Right lobe of liver (tissue), 6 donors: ENCODE measurements at regions not wholly inside any gene's neighbourhood (a gene's known extent, or its start where the extent isn't known, plus 50 kb on each side); places are given as distances from the start of the nearest gene placed in this dataset.

Experiments
- ATAC-seq, 4 donors: fragments of 200-7000 bp; cut with Tn5 transposase; one replicate each; pipeline ENCODE4 v1.9.1; 2020; ENCODE audit warnings: mild to moderate bottlenecking in 4 of 4, moderate library complexity in 4 of 4
- DNase-seq, 3 donors: peaks; one replicate each; pipeline ENCODE4 v3.0.0-alpha.2; 2020
- H3K27ac ChIP-seq, 3 donors: fragments of 200-600 bp; one replicate each; pipeline ENCODE4 v1.8.0; 2022
- H3K27me3 ChIP-seq, 2 donors: fragments of 200-600 bp; one replicate each; pipeline ENCODE4 v1.8.0; 2022
- H3K36me3 ChIP-seq, 4 donors: fragments of 200-600 bp; sonication (generic) in 1 of 4; one replicate each; pipeline versions ENCODE4 v1.5.1 to v1.8.0; 2017 to 2022; ENCODE audit warnings: control low read depth in 1 of 4
- H3K4me1 ChIP-seq, 4 donors: fragments of 200-600 bp; sonication (generic) in 1 of 4; one replicate each; pipeline versions ENCODE4 v1.5.1 to v1.8.0; 2017 to 2022; ENCODE audit warnings: control low read depth in 1 of 4
- H3K4me3 ChIP-seq, 3 donors: fragments of 200-600 bp; one replicate each; pipeline ENCODE4 v1.8.0; 2022
- H3K9me3 ChIP-seq, 4 donors: fragments of 200-600 bp; sonication (generic) in 1 of 4; one replicate each; pipeline versions ENCODE4 v1.5.1 to v1.8.0; 2017 to 2022; ENCODE audit warnings: control low read depth in 1 of 4
- CTCF ChIP-seq, 4 donors: fragments of 200-600 bp in 3 of 4; fragments of 450-650 bp in 1 of 4; IDR thresholded peaks; one replicate each; pipeline versions ENCODE4 v1.5.1 to v1.8.0; 2016 to 2022; ENCODE audit warnings: antibody characterized with exemption in 4 of 4, mild to moderate bottlenecking in 2 of 4
- POLR2A ChIP-seq: fragments of 450-650 bp; IDR thresholded peaks from one replicate; pipeline ENCODE4 v1.6.1; 2017; ENCODE audit warnings: antibody characterized with exemption, mild to moderate bottlenecking
- WGBS: methylation state at CpG from one replicate; pipeline ENCODE4 v1.1.6; 2018; ENCODE audit warnings: low coverage, low lambda C conversion rate; ENCODE audit not compliant: insufficient coverage; ENCODE audit errors: missing lambda C conversion rate; 5-methylcytosine and 5-hydroxymethylcytosine counted together
- intact Hi-C, 2 donors: fragments of 100-400 bp; cut with DNase I; formaldehyde crosslinking; loops; one replicate each; pipeline versions ENCODE4 v1.11.2 to v1.14.1; 2022
- donor health status: DM: no; HTN: yes; CAD: no.
- donor health status: DM: no; HTN: no; CAD: no.
- donor health status: DM: no; HTN: no; CAD: no.
- donor health status: DM: no; HTN: yes; CAD: no.
- donor health status: DM: no; HTN: yes; CAD: no.

GRCh38 chr9:80041821-80042220 lies 470.1 kb downstream of the TLE4 start:
- Histone ChIP-seq H3K27me3 (no peaks in the 10 kb centered on the region), H3K9me3 (no peaks in the 10 kb centered on the region), H3K4me3 (no peak overlapping the region), H3K4me1 (no peaks in the 10 kb centered on the region), H3K36me3 (no peaks in the 10 kb centered on the region), H3K27ac (no peak overlapping the region)
- intact Hi-C loops: no loop called here
- DNase-seq: no peak
- WGBS: 67% methylated on average over 2 of the region's 4 CpGs
- no peak for ATAC-seq
- TF ChIP-seq CTCF (IDR thresholded peaks at IDR 0.05): no peak
- no peak for TF ChIP-seq POLR2A

GRCh38 chr9:80040457-80040856 lies 468.7 kb downstream of the TLE4 start:
- DNase-seq (no peak), ATAC-seq (no peak)
- TF ChIP-seq CTCF (IDR thresholded peaks at IDR 0.05) (no peak), POLR2A (no peak)
- no peaks in the 10 kb centered on the region for H3K36me3 ChIP-seq
- H3K4me1 ChIP-seq: no peaks in the 10 kb centered on the region
- intact Hi-C loops: no loop called here
- H3K27me3 ChIP-seq: no peaks in the 10 kb centered on the region
- WGBS: 54% methylated on average over 4 of the region's 4 CpGs
- no peak overlapping the region for H3K27ac ChIP-seq
- H3K9me3 ChIP-seq: no peaks in the 10 kb centered on the region
- no peak overlapping the region for H3K4me3 ChIP-seq

GRCh38 chr9:80030801-80031200 lies 459.0 kb downstream of the TLE4 start:
- intact Hi-C loops: no loop called here
- no peak for DNase-seq
- no peaks in the 10 kb centered on the region for H3K27me3 ChIP-seq
- no peaks in the 10 kb centered on the region for H3K9me3 ChIP-seq
- no peaks in the 10 kb centered on the region for H3K4me1 ChIP-seq
- WGBS: 51% methylated on average over 2 of the region's 2 CpGs
- no peaks in the 10 kb centered on the region for H3K36me3 ChIP-seq
- no peak overlapping the region for H3K27ac ChIP-seq
- H3K4me3 ChIP-seq: no peak overlapping the region
- TF ChIP-seq POLR2A (no peak), CTCF (IDR thresholded peaks at IDR 0.05) (no peak)
- no peak for ATAC-seq

- DNase-seq (no peak), ATAC-seq (no peak)
- intact Hi-C loops: no loop called here
- Histone ChIP-seq H3K4me3 (no peak overlapping the region), H3K9me3 (no peaks in the 10 kb centered on the region), H3K4me1 (no peaks in the 10 kb centered on the region), H3K36me3 (no peaks in the 10 kb centered on the region), H3K27me3 (no peaks in the 10 kb centered on the region), H3K27ac (no peak overlapping the region)
- TF ChIP-seq CTCF (IDR thresholded peaks at IDR 0.05) (no peak), POLR2A (no peak)
- WGBS: 31% methylated on average over 2 of the region's 2 CpGs
These were observed 456.7 kb downstream of the TLE4 start for GRCh38 chr9:80028501-80028900.
